Frontal cortex (tissue), 3 donors: ENCODE measurements at regions not wholly inside any gene's neighbourhood (a gene's known extent, or its start where the extent isn't known, plus 50 kb on each side); places are given as distances from the start of the nearest gene placed in this dataset.

Experiments used
- DNase-seq, 2 donors: peaks; one replicate each; pipeline ENCODE4 v3.0.0; 2012; ENCODE audit warnings: low spot score in 2 of 2
- FAIRE-seq: peaks from 2 replicates; lab custom pipeline; 2012; peaks lifted over from hg19 to GRCh38; lab: Jason Lieb, UNC
- donor health status: control.
- donor health status: control.
- donor health status: control.

- DNase-seq = no peak
- no peak for FAIRE-seq
Measured at GRCh38 chr12:84745127-84745526, 167.5 kb downstream of the SLC6A15 start.

- FAIRE-seq = no peak
- DNase-seq = no peak
Measured at GRCh38 chr12:84741692-84742091, 170.9 kb downstream of the SLC6A15 start.

- no peak for FAIRE-seq
- DNase-seq = no peak
Measured at GRCh38 chr12:84741031-84741430, 171.6 kb downstream of the SLC6A15 start.

GRCh38 chr12:84740602-84741001 is 172.0 kb downstream of the SLC6A15 start:
- DNase-seq (no peak), FAIRE-seq (no peak)

DNA sequence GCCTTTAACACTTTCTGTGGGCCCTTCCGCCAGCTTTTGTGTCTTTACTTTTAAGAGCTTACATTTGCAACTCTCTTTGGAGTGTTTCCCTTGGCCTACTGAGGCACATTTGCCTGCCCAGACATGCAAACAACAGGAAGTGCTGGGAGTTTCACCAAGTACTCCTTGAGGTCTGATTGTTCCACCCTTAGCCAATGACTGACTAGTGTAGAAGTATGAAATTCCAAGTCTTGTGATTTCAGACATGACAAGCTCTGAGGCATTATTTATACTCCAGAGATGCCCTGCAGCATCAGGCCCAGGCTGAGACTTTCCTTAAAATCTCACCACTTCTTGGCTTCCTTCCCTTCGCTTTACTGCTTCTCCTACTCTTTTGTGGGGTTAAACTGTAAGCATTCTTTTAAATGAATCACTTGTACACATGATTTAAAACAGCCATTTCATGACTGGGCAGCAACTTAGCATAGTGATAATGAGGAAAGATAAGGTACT is 174.1 kb downstream of the SLC6A15 start:
- no peak for FAIRE-seq
- no peak for DNase-seq

DNA sequence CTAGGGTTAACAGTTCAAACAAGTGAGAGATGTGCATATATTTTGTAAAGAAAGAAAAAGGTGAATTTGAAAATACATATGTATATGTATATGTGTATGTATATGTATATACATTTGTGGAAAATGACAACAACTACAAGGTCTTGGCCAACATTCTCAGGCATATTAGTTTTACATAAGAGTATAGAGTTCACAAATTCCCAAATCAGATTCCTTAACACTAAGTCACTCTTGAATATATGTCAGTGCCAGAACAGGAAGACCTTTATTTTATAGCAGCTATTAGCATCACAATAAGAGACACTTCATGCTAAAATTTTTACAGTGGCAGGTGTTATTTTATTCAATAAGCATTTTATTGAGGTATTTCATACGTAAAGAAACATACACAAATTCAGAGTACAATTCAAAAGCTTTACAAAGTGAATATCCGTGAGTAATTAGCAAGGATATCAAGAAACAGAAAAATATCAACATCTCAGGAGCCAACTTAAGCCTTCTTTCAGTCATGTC is 179.7 kb downstream of the SLC6A15 start:
- DNase-seq (no peak), FAIRE-seq (no peak)

- FAIRE-seq = no peak
- DNase-seq = no peak
Measured at GRCh38 chr12:84730561-84731162, 181.9 kb downstream of the SLC6A15 start.

DNA sequence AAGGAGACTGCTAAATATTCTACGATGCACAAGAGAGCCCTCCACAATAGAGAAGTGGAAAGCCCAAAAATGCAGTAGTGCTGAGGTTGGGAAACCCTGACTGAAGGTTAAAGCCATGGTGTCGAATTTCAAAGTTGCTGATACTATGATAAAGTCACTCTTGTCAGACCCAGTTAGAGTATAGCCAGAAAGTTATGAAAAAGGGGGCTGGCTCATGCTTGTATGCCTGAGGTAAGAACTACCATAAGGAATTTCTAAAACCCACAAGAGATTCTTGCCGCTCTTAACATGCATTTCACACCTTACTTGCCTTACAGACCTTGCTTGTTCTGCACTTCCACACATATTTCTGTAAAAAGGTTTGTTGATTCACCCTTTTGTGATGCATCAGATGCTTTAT is 184.6 kb downstream of the SLC6A15 start:
- FAIRE-seq (no peak), DNase-seq (no peak)

DNA sequence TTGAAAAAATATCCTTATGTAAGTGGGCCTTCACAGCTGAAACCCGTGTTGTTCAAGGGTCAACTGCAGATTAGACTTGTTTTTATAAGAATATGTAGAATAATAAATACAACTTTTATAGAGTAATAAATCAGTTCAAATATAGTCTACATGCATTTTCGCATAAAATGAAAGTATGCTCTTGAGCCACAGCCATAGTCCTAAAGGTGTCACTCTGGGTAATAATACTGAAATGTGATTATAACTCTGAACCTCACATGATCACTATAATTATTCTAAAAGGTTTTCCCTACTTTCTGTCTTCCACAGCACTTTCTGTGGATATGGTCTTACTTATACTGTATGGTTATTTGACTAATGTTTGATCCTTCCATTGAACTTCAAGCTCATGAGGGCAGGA is 185.8 kb downstream of the SLC6A15 start:
- no peak for DNase-seq
- no peak for FAIRE-seq

DNA sequence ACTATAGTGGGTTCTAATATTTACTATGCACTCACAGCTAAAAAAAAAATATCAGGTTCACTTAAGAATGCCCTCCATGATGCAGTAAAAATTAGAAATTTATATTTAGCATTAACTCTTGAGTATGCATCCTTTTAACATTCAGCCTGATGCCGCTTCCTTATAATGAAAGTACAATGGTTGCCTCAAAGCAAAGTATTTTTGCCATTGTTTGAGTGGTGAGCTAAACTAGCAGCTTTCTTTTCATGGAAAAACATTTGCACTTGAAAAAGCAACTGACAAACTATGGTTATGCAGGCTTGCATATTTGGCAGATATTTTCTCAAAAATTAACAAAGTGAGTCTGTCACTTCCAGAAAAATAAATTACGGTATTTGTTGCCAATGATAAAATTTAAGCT is 188.6 kb downstream of the SLC6A15 start:
- FAIRE-seq (no peak), DNase-seq (no peak)

DNA sequence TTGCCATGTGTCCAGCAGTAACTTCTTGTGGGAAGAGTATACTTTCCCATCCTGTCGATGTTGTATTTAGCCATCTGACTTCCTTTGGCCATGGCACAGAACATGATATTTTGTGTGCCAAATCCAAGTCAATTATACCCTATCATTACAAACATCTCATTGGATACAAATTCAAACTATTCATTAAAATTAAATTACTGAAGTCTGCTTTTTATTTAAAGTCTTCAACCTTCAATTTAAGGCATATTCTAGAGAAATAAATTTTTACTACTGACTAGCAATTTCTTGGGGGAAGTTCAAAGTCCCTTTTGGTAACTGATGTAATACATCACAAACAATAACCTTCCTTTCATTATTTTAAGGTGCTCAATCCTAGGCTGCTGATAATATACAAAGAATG is 192.6 kb downstream of the SLC6A15 start:
- no peak for FAIRE-seq
- no peak for DNase-seq

- no peak for DNase-seq
- no peak for FAIRE-seq
Measured at GRCh38 chr12:84718906-84719305, 193.7 kb downstream of the SLC6A15 start.

- DNase-seq (no peak), FAIRE-seq (no peak)
Measured at GRCh38 chr12:84712747-84713146, 199.9 kb downstream of the SLC6A15 start.

DNA sequence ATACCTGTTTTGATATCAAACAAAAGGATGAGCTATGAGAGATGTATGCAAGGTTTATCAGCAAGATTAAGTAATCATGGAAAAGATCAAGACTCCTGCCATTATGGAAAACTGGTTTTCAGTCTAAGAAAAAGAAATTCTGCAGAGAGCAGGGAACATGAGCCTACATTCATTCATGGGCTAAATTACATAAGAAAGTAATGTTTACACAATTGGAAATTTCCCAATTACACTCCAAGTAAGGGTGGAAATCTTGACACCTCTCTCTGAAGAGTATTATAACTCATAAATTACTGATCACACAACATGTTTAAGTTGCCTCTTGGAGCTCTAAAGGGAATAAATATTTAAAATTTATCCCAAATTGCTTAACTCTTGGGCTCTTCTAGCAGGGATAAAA is 206.2 kb downstream of the SLC6A15 start:
- no peak for FAIRE-seq
- DNase-seq = no peak

DNA sequence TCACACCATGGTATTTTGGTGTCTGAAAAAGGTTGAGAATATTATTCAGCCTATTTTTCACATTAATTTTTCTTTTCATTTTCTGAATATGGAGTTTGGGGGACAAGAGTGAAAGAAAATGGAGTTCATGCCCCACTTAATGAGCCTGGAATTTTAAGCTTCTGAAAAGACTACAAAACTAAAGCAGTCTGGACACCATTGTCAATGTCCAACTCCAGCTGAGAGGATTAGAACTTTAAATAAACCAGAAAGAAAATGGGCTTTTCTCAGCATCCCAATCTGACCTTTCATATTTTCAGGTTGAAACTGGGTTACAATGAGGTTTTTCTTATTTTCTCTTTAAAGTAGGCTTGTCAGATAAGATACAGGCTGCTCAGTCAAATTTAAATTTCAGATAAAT is 207.7 kb downstream of the SLC6A15 start:
- DNase-seq (no peak), FAIRE-seq (no peak)

DNA sequence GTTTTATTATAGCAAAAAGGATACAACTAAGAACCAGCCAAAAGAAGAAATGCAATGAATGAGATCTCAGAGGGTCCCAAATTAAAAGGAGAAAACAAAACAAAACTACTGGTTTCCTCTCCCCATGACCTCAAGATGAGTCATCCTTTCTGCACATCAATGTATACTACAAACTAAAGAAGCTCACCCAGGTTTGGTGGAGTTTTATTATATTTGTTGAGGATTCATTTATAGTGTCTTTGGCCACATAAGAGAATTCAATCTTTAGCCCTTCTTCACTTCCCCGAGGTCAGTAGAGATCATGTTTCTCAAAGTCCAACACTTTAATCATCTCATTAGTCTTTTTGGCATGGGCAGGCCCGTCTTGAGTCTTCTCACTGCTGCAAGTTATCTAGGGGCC is 210.6 kb downstream of the SLC6A15 start:
- DNase-seq (no peak), FAIRE-seq (no peak)

- DNase-seq (no peak), FAIRE-seq (no peak)
Measured at GRCh38 chr12:84701041-84701440, 211.6 kb downstream of the SLC6A15 start.

DNA sequence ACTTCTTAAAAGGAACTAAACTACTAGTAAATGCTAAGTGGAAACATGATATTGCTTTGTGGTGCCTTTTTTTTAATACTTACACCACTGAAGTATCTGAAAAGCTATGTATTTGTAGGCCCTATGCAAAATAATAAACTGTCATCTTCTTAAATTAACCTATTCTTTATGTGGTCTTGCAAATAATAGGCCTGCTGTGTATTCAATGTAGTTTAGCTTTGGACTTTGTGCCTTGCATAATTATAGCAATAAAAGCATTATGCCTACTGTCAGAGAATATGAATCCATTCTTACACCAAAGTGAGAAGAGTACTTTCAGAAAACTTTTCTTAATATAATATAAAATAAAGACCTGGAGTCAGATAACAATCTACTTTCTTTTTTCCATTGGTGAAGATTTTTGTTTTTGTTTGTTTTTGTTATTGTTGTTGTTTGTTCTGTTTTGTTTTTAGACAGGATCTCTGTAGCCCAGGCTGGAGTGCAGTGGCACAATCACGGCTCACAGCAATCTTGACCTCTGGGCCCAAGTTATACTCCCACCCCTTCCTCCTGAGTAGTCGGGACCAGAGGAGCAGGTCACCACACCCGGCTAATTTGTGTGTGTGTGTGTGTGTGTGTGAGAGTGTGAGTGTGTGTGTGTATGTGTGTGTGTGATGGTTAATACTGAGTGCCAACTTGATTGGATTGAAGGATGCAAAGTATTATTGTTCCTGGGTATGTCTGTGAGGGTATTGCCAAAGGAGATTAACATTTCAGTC is 213.8 kb downstream of the SLC6A15 start:
- DNase-seq (no peak), FAIRE-seq (no peak)

DNA sequence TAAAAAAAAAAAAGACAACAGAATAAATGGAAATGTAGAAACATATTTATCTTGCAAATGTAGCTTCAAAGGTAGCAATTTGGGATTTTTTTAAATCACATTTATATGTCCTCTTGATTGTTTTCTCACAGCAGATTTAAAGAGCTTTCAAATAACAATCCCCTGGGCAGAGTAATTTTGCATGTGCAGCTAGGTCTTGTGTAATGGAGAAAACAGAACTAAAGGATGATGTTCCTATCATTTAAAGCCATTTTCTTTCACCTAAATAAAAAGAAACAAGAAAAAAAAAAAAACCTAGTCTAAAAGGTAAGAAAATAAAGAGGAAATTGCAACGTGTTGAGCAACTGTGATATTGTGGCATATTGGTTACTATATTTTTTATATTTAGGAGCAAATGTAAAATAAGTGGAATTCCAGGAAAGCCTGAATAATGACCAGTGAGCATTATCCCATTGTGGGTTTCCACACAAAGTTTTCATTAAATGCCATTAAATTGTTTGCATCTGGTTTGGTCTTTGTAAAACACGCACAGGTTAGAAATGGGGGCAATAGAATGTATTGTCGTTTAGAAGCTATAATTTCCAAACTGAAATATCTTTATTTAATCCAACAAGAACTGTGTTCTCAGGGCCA is 215.6 kb downstream of the SLC6A15 start:
- FAIRE-seq = no peak

GRCh38 chr12:84696281-84696680 is 216.3 kb downstream of the SLC6A15 start:
- no peak for FAIRE-seq

More for the DNA sequence above, 215.6 kb downstream of the SLC6A15 start:
- no peak for DNase-seq

DNA sequence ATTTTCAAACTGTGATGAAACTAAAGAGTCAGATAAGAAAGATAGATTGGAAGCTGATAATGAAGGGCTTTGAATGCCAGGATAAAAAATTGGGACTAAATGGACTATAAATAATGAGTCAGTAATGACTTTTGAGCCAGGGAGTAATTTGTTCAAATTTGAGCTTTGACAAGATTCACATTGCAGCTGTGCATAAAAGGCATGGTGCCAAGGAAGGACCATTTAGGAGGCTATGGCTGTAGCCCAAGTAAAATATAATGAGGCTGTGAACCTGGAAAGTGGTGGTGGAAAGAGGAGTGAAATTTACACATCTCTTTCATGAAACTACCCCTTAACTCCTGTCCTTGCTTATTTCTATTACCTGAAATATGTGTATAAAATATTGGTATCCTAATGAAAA is 218.5 kb downstream of the SLC6A15 start:
- no peak for FAIRE-seq
- DNase-seq = no peak

More at GRCh38 chr12:84696281-84696680, 216.3 kb downstream of the SLC6A15 start:
- DNase-seq = no peak
